ENCODE measurements at regions not wholly inside any gene's neighbourhood (a gene's known extent, or its start where the extent isn't known, plus 50 kb on each side); places are given as distances from the start of the nearest gene placed in this dataset.

- TF ChIP-seq ETS1 (IDR thresholded peaks at IDR 0.05) (no peak), CREB1 (CRISPR knock-in tag; IDR thresholded peaks at IDR 0.05; ENCODE audit: low read depth) (no peak), ZNF114 (CRISPR knock-in tag; IDR thresholded peaks at IDR 0.05) (no peak), STAT1 (IDR thresholded peaks at IDR 0.05; ENCODE audit: unreplicated experiment) (no peak), EZH2 (IDR thresholded peaks at IDR 0.05; ENCODE audit: low read depth, unreplicated experiment) (no peak)
Measured at GRCh38 chr3:144257381-144257780, 285.8 kb downstream of the DIPK2A start (continued).

- Histone ChIP-seq H3K27ac (ENCODE audit: low read depth) (no peak overlapping the region), H3K4me3 (no peak overlapping the region), H3K27me3 (ENCODE audit: insufficient read depth) (no peaks in the 10 kb centered on the region), H3K36me3 (ENCODE audit: insufficient read depth) (no peaks in the 10 kb centered on the region), H3K79me2 (replicated peaks; ENCODE audit: insufficient read depth) (no peaks in the 10 kb centered on the region), H3K4me1 (ENCODE audit: insufficient read depth) (no peaks in the 10 kb centered on the region), H2AFZ (no peak overlapping the region), H3K9me2 (ENCODE audit: insufficient read depth) (no peaks in the 10 kb centered on the region), H4K20me1 (replicated peaks; ENCODE audit: insufficient read depth) (no peaks in the 10 kb centered on the region), H3F3A (replicated peaks; ENCODE audit: low read depth) (no peaks in the 10 kb centered on the region), H3K4me2 (no peak overlapping the region)
- H3K9me3 Mint-ChIP-seq: no peaks in the 10 kb centered on the region
- peaks cover 6% of the 10 kb centered on the region; the same call in 2 of the 3 replicates for H3K4me1 Mint-ChIP-seq
- H3K36me3 Mint-ChIP-seq (ENCODE audit: low read depth): no peaks in the 10 kb centered on the region
- TF ChIP-seq CREB1 (CRISPR knock-in tag; IDR thresholded peaks at IDR 0.05; ENCODE audit: low read depth): no peak
- no peak for TF ChIP-seq ZNF114 (CRISPR knock-in tag; IDR thresholded peaks at IDR 0.05)
- TF ChIP-seq, protein P1, sequence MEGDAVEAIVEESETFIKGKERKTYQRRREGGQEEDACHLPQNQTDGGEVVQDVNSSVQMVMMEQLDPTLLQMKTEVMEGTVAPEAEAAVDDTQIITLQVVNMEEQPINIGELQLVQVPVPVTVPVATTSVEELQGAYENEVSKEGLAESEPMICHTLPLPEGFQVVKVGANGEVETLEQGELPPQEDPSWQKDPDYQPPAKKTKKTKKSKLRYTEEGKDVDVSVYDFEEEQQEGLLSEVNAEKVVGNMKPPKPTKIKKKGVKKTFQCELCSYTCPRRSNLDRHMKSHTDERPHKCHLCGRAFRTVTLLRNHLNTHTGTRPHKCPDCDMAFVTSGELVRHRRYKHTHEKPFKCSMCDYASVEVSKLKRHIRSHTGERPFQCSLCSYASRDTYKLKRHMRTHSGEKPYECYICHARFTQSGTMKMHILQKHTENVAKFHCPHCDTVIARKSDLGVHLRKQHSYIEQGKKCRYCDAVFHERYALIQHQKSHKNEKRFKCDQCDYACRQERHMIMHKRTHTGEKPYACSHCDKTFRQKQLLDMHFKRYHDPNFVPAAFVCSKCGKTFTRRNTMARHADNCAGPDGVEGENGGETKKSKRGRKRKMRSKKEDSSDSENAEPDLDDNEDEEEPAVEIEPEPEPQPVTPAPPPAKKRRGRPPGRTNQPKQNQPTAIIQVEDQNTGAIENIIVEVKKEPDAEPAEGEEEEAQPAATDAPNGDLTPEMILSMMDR (conservative IDR thresholded peaks at IDR 0.05; ENCODE audit: low read depth in 2 of 2): no peak
- TF ChIP-seq REST (IDR thresholded peaks at IDR 0.05; ENCODE audit: unreplicated experiment): no peak
- no peak for TF ChIP-seq NANOG (IDR thresholded peaks at IDR 0.05; ENCODE audit: borderline replicate concordance)
- TF ChIP-seq JUNB (IDR thresholded peaks at IDR 0.05; ENCODE audit: unreplicated experiment): no peak
- TF ChIP-seq, protein P2, sequence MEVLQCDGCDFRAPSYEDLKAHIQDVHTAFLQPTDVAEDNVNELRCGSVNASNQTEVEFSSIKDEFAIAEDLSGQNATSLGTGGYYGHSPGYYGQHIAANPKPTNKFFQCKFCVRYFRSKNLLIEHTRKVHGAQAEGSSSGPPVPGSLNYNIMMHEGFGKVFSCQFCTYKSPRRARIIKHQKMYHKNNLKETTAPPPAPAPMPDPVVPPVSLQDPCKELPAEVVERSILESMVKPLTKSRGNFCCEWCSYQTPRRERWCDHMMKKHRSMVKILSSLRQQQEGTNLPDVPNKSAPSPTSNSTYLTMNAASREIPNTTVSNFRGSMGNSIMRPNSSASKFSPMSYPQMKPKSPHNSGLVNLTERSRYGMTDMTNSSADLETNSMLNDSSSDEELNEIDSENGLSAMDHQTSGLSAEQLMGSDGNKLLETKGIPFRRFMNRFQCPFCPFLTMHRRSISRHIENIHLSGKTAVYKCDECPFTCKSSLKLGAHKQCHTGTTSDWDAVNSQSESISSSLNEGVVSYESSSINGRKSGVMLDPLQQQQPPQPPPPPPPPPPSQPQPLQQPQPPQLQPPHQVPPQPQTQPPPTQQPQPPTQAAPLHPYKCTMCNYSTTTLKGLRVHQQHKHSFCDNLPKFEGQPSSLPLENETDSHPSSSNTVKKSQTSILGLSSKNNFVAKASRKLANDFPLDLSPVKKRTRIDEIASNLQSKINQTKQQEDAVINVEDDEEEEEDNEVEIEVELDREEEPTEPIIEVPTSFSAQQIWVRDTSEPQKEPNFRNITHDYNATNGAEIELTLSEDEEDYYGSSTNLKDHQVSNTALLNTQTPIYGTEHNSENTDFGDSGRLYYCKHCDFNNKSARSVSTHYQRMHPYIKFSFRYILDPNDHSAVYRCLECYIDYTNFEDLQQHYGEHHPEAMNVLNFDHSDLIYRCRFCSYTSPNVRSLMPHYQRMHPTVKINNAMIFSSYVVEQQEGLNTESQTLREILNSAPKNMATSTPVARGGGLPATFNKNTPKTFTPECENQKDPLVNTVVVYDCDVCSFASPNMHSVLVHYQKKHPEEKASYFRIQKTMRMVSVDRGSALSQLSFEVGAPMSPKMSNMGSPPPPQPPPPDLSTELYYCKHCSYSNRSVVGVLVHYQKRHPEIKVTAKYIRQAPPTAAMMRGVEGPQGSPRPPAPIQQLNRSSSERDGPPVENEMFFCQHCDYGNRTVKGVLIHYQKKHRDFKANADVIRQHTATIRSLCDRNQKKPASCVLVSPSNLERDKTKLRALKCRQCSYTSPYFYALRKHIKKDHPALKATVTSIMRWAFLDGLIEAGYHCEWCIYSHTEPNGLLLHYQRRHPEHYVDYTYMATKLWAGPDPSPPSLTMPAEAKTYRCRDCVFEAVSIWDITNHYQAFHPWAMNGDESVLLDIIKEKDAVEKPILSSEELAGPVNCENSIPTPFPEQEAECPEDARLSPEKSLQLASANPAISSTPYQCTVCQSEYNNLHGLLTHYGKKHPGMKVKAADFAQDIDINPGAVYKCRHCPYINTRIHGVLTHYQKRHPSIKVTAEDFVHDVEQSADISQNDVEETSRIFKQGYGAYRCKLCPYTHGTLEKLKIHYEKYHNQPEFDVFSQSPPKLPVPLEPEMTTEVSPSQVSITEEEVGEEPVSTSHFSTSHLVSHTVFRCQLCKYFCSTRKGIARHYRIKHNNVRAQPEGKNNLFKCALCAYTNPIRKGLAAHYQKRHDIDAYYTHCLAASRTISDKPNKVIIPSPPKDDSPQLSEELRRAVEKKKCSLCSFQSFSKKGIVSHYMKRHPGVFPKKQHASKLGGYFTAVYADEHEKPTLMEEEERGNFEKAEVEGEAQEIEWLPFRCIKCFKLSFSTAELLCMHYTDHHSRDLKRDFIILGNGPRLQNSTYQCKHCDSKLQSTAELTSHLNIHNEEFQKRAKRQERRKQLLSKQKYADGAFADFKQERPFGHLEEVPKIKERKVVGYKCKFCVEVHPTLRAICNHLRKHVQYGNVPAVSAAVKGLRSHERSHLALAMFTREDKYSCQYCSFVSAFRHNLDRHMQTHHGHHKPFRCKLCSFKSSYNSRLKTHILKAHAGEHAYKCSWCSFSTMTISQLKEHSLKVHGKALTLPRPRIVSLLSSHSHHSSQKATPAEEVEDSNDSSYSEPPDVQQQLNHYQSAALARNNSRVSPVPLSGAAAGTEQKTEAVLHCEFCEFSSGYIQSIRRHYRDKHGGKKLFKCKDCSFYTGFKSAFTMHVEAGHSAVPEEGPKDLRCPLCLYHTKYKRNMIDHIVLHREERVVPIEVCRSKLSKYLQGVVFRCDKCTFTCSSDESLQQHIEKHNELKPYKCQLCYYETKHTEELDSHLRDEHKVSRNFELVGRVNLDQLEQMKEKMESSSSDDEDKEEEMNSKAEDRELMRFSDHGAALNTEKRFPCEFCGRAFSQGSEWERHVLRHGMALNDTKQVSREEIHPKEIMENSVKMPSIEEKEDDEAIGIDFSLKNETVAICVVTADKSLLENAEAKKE (CRISPR knock-in tag; IDR thresholded peaks at IDR 0.05): no peak
- TF ChIP-seq ETS1 (IDR thresholded peaks at IDR 0.05): no peak
- TF ChIP-seq POLR2AphosphoS5 (IDR thresholded peaks at IDR 0.05; ENCODE audit: low read depth): no peak
- no peak for TF ChIP-seq EZH2 (IDR thresholded peaks at IDR 0.05; ENCODE audit: low read depth, unreplicated experiment)
- H3K4me3 Mint-ChIP-seq: no peak overlapping the region
- no peaks in the 10 kb centered on the region for H3K27me3 Mint-ChIP-seq (ENCODE audit: insufficient read depth, low read depth, poor library complexity)
- DNase-seq (ENCODE audit: low spot score) (no peak), ATAC-seq (no peak)
- H3K27ac Mint-ChIP-seq: no peak overlapping the region
Measured at GRCh38 chr3:144259267-144259666, 287.6 kb downstream of the DIPK2A start.
